ENCODE measurements at regions not wholly inside any gene's neighbourhood (a gene's known extent, or its start where the extent isn't known, plus 50 kb on each side); places are given as distances from the start of the nearest gene placed in this dataset.

DNA sequence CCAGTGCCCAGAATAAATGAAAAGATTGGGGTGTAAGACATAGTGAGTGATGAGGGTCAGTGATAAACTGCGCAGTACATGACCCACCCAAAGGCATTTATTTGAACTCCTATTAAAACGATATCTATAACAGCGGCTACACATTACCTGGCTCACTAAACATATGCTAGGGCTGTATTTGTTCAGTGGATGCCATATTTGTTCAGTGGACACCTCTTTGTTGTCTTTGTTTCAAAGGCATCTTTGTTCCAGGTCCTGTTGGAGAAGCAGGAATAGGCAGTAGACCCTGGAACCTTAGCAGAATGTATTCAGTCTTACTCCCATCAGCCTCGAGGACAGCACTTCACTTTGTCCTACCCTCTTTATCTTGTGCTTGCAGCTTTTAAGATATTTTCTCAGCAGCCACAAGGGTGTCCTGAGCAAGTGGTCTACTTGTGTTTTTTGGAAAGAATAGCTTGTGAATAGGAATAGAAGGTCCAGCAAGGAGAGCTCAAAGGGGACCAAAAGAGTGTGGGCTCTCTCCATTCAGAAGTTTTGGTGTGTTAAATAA lies 650.8 kb upstream of the FANCL start:
- TF ChIP-seq, protein P1, sequence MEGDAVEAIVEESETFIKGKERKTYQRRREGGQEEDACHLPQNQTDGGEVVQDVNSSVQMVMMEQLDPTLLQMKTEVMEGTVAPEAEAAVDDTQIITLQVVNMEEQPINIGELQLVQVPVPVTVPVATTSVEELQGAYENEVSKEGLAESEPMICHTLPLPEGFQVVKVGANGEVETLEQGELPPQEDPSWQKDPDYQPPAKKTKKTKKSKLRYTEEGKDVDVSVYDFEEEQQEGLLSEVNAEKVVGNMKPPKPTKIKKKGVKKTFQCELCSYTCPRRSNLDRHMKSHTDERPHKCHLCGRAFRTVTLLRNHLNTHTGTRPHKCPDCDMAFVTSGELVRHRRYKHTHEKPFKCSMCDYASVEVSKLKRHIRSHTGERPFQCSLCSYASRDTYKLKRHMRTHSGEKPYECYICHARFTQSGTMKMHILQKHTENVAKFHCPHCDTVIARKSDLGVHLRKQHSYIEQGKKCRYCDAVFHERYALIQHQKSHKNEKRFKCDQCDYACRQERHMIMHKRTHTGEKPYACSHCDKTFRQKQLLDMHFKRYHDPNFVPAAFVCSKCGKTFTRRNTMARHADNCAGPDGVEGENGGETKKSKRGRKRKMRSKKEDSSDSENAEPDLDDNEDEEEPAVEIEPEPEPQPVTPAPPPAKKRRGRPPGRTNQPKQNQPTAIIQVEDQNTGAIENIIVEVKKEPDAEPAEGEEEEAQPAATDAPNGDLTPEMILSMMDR (IDR thresholded peaks at IDR 0.05): no peak
- TF ChIP-seq EZH2 (IDR thresholded peaks at IDR 0.05; ENCODE audit: borderline replicate concordance, insufficient read depth, low read depth, low read length, poor library complexity, severe bottlenecking): no peak
